Neural crest cell (in vitro differentiated cells): ENCODE measurements at regions not wholly inside any gene's neighbourhood (a gene's known extent, or its start where the extent isn't known, plus 50 kb on each side); places are given as distances from the start of the nearest gene placed in this dataset.
"Not testable (repeated sequence)": the region's sequence is repeated elsewhere in the genome, so short reads cannot be mapped to it uniquely, and the experiment has no call there.

Experiments
- DNase-seq: peaks from one replicate; pipeline ENCODE4 v3.0.0; 2021; ENCODE audit warnings: low read depth, mixed read lengths, low spot score
- H3K27ac Mint-ChIP-seq: one replicate; pipeline ENCODE4 v1.8.0; 2021; ENCODE audit warnings: mild to moderate bottlenecking, mixed read lengths; ENCODE audit not compliant: unreplicated experiment
- H3K27me3 Mint-ChIP-seq: 2 replicates; pipeline ENCODE4 v1.8.0; 2021; ENCODE audit warnings: low read depth, mild to moderate bottlenecking, mixed read lengths
- H3K36me3 Mint-ChIP-seq: 2 replicates; pipeline ENCODE4 v1.8.0; 2021; ENCODE audit warnings: low read depth, mild to moderate bottlenecking, mixed read lengths
- H3K4me1 Mint-ChIP-seq: 2 replicates; pipeline ENCODE4 v1.8.0; 2021; ENCODE audit warnings: mixed read lengths
- H3K4me3 Mint-ChIP-seq: one replicate; pipeline ENCODE4 v1.8.0; 2021; ENCODE audit warnings: mild to moderate bottlenecking, mixed read lengths
- H3K9me3 Mint-ChIP-seq: 2 replicates; pipeline ENCODE4 v1.8.0; 2021; ENCODE audit warnings: mixed read lengths
- CTCF ChIP-seq: fragments of 200-600 bp; sonication (generic); conservative IDR thresholded peaks from 2 replicates; pipeline ENCODE4 v1.5.0; 2021; ENCODE audit warnings: antibody characterized with exemption, mild to moderate bottlenecking

GRCh38 chr12:4151362-4152121, 122.0 kb upstream of the CCND2 start:
- no peak for TF ChIP-seq CTCF
- H3K4me3 Mint-ChIP-seq: no peak overlapping the region
- no peaks in the 10 kb centered on the region for H3K36me3 Mint-ChIP-seq
- no peak for DNase-seq
- no peak overlapping the region for H3K27ac Mint-ChIP-seq
- H3K9me3 Mint-ChIP-seq: no peaks in the 10 kb centered on the region
- no peaks in the 10 kb centered on the region for H3K27me3 Mint-ChIP-seq
- H3K4me1 Mint-ChIP-seq: no peaks in the 10 kb centered on the region

- not testable (repeated sequence) for H3K4me3 Mint-ChIP-seq, H3K4me1 Mint-ChIP-seq, H3K27ac Mint-ChIP-seq, H3K27me3 Mint-ChIP-seq, DNase-seq, H3K9me3 Mint-ChIP-seq, H3K36me3 Mint-ChIP-seq
These were observed 123.2 kb upstream of the CCND2 start for GRCh38 chr12:4150355-4150754.

- no peak for DNase-seq
- Mint-ChIP-seq H3K9me3 (peaks cover 2% of the 10 kb centered on the region), H3K27me3 (peaks cover 6% of the 10 kb centered on the region), H3K4me3 (no peak overlapping the region), H3K36me3 (no peaks in the 10 kb centered on the region), H3K27ac (no peak overlapping the region), H3K4me1 (peaks cover 3% of the 10 kb centered on the region)
- TF ChIP-seq CTCF: no peak
These were observed 125.0 kb upstream of the CCND2 start for GRCh38 chr12:4148418-4149056.

- DNase-seq: no peak
- Mint-ChIP-seq H3K27me3 (peaks cover 6% of the 10 kb centered on the region), H3K36me3 (no peaks in the 10 kb centered on the region), H3K4me1 (peaks cover 3% of the 10 kb centered on the region), H3K27ac (no peak overlapping the region), H3K4me3 (no peak overlapping the region), H3K9me3 (peaks cover 2% of the 10 kb centered on the region)
- TF ChIP-seq CTCF: no peak
These were observed 126.5 kb upstream of the CCND2 start for GRCh38 chr12:4147031-4147481.

GRCh38 chr12:4145990-4146859, 127.3 kb upstream of the CCND2 start:
- no peak for TF ChIP-seq CTCF
- Mint-ChIP-seq H3K36me3 (no peaks in the 10 kb centered on the region), H3K9me3 (peaks cover 2% of the 10 kb centered on the region), H3K27me3 (peaks cover 6% of the 10 kb centered on the region), H3K4me3 (no peak overlapping the region), H3K4me1 (peaks cover 8% of the 10 kb centered on the region), H3K27ac (no peak overlapping the region)
- DNase-seq: no peak
